ENCODE measurements at regions not wholly inside any gene's neighbourhood (a gene's known extent, or its start where the extent isn't known, plus 50 kb on each side); places are given as distances from the start of the nearest gene placed in this dataset.

DNA sequence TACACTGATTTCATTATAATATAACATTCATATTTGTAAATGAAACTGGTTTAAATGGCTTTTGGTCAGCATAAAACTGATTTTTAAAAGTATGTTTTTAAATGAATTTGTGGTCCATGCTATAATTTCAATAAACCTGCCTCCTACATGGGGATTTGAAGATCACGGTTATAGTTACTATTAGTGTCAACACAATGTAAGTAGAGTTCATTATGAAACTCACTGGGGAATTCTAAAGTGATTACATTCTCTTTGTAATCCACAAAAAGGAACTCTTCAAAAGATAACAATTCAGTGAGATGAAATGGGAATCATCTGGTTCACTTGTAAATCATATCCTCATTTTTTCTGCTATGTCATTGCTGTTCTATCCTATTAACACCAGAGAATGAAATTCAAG is 204.5 kb upstream of the G2E3 start:
- Histone ChIP-seq H3K9ac (ENCODE audit: low read length) (no peak overlapping the region), H3F3A (ENCODE audit: insufficient read depth, low read length) (peaks cover 8% of the 10 kb centered on the region; the same call in 1 of the 2 replicates), H3K4me2 (ENCODE audit: low read depth, low read length) (no peak overlapping the region), H3K9me2 (replicated peaks; ENCODE audit: insufficient read depth, low read length) (no peaks in the 10 kb centered on the region), H3K27me3 (replicated peaks; ENCODE audit: insufficient read depth, low read length) (no peaks in the 10 kb centered on the region), H3K4me1 (ENCODE audit: low read length) (peaks cover 7% of the 10 kb centered on the region; the same call in 1 of the 2 replicates), H3K9me3 (replicated peaks; ENCODE audit: insufficient read depth, low read length) (no peaks in the 10 kb centered on the region), H3K4me3 (ENCODE audit: low read length) (no peak overlapping the region), H3K79me2 (ENCODE audit: low read length) (no peaks in the 10 kb centered on the region), H3K36me3 (replicated peaks; ENCODE audit: insufficient read depth, low read length) (no peaks in the 10 kb centered on the region), H4K20me1 (ENCODE audit: insufficient read depth, low read length) (no peaks in the 10 kb centered on the region), H3K27ac (ENCODE audit: low read length) (no peak overlapping the region), H2AFZ (ENCODE audit: low read length) (no peak overlapping the region)
- TF ChIP-seq EZH2phosphoT487 (IDR thresholded peaks at IDR 0.05; ENCODE audit: low read length) = no peak
- TF ChIP-seq, protein P1, sequence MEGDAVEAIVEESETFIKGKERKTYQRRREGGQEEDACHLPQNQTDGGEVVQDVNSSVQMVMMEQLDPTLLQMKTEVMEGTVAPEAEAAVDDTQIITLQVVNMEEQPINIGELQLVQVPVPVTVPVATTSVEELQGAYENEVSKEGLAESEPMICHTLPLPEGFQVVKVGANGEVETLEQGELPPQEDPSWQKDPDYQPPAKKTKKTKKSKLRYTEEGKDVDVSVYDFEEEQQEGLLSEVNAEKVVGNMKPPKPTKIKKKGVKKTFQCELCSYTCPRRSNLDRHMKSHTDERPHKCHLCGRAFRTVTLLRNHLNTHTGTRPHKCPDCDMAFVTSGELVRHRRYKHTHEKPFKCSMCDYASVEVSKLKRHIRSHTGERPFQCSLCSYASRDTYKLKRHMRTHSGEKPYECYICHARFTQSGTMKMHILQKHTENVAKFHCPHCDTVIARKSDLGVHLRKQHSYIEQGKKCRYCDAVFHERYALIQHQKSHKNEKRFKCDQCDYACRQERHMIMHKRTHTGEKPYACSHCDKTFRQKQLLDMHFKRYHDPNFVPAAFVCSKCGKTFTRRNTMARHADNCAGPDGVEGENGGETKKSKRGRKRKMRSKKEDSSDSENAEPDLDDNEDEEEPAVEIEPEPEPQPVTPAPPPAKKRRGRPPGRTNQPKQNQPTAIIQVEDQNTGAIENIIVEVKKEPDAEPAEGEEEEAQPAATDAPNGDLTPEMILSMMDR (IDR thresholded peaks at IDR 0.05; ENCODE audit: low read length) = no peak
- no peak for TF ChIP-seq EZH2 (optimal IDR thresholded peaks at IDR 0.05; ENCODE audit: low read depth, low read length)
- no peak for DNase-seq

DNA sequence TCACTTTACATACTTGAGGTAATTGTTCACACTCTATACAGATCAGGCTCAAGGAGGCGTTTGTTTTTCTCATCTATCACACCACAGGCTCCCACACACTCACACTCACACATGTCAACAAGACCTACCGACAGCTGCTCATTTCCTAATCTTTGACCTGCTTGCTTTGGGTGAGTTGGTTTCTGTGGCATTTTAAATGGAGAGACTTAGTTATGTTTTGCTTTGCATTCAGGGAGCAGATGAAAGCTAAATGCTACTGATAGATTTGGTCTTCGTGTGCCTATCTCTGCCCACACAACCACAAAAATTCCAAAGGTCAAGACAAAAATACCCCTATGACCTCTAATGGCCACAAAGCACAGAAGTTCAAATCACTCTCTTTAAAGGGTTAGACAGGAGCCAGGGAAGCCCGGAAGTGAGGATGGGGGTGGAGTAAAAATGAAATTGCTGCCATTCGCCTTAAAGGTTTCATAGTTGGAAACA is 203.5 kb upstream of the G2E3 start:
- H3K27me3 ChIP-seq (replicated peaks; ENCODE audit: insufficient read depth, low read length) = no peaks in the 10 kb centered on the region
- H4K20me1 ChIP-seq (ENCODE audit: insufficient read depth, low read length) = no peaks in the 10 kb centered on the region
- H3K4me1 ChIP-seq (ENCODE audit: low read length) = peaks cover 7% of the 10 kb centered on the region; the same call in 1 of the 2 replicates
- no peak overlapping the region for H3K9ac ChIP-seq (ENCODE audit: low read length)
- H3K9me3 ChIP-seq (replicated peaks; ENCODE audit: insufficient read depth, low read length) = no peaks in the 10 kb centered on the region
- H3K36me3 ChIP-seq (replicated peaks; ENCODE audit: insufficient read depth, low read length) = no peaks in the 10 kb centered on the region
- H3F3A ChIP-seq (ENCODE audit: insufficient read depth, low read length) = peaks cover 8% of the 10 kb centered on the region; the same call in 1 of the 2 replicates
- no peak overlapping the region for H3K4me3 ChIP-seq (ENCODE audit: low read length)
- H3K79me2 ChIP-seq (ENCODE audit: low read length) = no peaks in the 10 kb centered on the region
- H2AFZ ChIP-seq (ENCODE audit: low read length) = no peak overlapping the region
- H3K27ac ChIP-seq (ENCODE audit: low read length) = no peak overlapping the region
- TF ChIP-seq EZH2 (optimal IDR thresholded peaks at IDR 0.05; ENCODE audit: low read depth, low read length) (no peak), EZH2phosphoT487 (IDR thresholded peaks at IDR 0.05; ENCODE audit: low read length) (no peak)
- TF ChIP-seq, protein P1 (IDR thresholded peaks at IDR 0.05; ENCODE audit: low read length) = no peak
- peak; percentile 45 for DNase-seq
- H3K4me2 ChIP-seq (ENCODE audit: low read depth, low read length) = peak overlapping the region; percentile 27; the same call in 1 of the 2 replicates
- no peaks in the 10 kb centered on the region for H3K9me2 ChIP-seq (replicated peaks; ENCODE audit: insufficient read depth, low read length)

DNA sequence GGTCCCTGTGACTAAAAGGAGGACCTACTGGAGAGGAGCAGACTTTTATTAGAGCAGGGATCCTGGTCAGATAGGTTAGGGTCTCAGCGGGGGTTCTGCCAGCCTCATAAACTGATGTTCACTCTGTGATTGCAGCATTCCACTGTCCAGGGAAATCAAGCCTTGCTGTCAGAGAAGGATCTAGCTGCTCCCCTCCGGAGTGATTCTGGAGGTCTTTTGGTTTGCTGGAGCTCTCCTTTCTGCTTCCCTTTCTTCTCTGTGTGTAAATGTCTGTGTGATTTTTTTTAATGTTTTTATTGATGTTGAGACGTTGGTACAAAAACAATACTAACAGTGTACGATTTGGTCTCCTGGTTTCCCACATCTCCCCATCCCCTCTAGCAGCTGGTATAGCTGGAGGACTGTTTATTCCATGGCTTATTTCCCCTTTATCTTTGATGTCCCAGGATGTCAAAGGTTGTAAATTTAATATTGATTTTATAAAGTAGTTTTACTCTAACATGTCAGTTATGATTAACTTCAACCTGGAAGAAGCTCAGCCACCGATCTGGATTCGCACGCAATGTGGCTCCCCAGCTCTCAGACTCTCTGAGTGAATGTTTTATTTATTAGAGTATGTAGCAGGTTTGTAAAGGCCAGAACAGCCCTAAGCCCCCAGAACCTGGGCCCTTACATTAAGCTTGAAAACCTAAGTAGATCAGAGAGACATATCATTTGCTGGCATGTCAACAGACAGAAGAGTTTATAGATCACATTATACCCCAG is 202.3 kb upstream of the G2E3 start:
- Histone ChIP-seq H3F3A (ENCODE audit: insufficient read depth, low read length) (peaks cover 8% of the 10 kb centered on the region; the same call in 1 of the 2 replicates), H2AFZ (ENCODE audit: low read length) (no peak overlapping the region), H4K20me1 (ENCODE audit: insufficient read depth, low read length) (no peaks in the 10 kb centered on the region), H3K4me1 (ENCODE audit: low read length) (peaks cover 7% of the 10 kb centered on the region; the same call in 1 of the 2 replicates), H3K9ac (ENCODE audit: low read length) (no peak overlapping the region), H3K36me3 (replicated peaks; ENCODE audit: insufficient read depth, low read length) (no peaks in the 10 kb centered on the region), H3K4me2 (ENCODE audit: low read depth, low read length) (no peak overlapping the region), H3K9me2 (replicated peaks; ENCODE audit: insufficient read depth, low read length) (no peaks in the 10 kb centered on the region), H3K27ac (ENCODE audit: low read length) (no peak overlapping the region), H3K27me3 (replicated peaks; ENCODE audit: insufficient read depth, low read length) (no peaks in the 10 kb centered on the region), H3K79me2 (ENCODE audit: low read length) (no peaks in the 10 kb centered on the region), H3K9me3 (replicated peaks; ENCODE audit: insufficient read depth, low read length) (no peaks in the 10 kb centered on the region), H3K4me3 (ENCODE audit: low read length) (no peak overlapping the region)
- TF ChIP-seq, protein P1 (IDR thresholded peaks at IDR 0.05; ENCODE audit: low read length) = no peak
- TF ChIP-seq EZH2phosphoT487 (IDR thresholded peaks at IDR 0.05; ENCODE audit: low read length) (no peak), EZH2 (optimal IDR thresholded peaks at IDR 0.05; ENCODE audit: low read depth, low read length) (no peak)
- no peak for DNase-seq
